Nephron progenitor cell (in vitro differentiated cells): ENCODE measurements at regions not wholly inside any gene's neighbourhood (a gene's known extent, or its start where the extent isn't known, plus 50 kb on each side); places are given as distances from the start of the nearest gene placed in this dataset.

Experiments used
- DNase-seq: peaks from one replicate; pipeline ENCODE4 v3.0.0; 2021
- H3K27ac Mint-ChIP-seq: 2 replicates; pipeline ENCODE4 v1.8.0; 2021; ENCODE audit warnings: mild to moderate bottlenecking, moderate library complexity, mixed read lengths
- H3K27me3 Mint-ChIP-seq: 2 replicates; pipeline ENCODE4 v1.8.0; 2021; ENCODE audit warnings: mild to moderate bottlenecking, low read depth, mixed read lengths; ENCODE audit not compliant: poor library complexity
- H3K36me3 Mint-ChIP-seq: 2 replicates; pipeline ENCODE4 v1.8.0; 2021; ENCODE audit warnings: low read depth, mixed read lengths
- H3K4me1 Mint-ChIP-seq: 2 replicates; pipeline ENCODE4 v1.8.0; 2021; ENCODE audit warnings: mixed read lengths
- H3K4me3 Mint-ChIP-seq: 2 replicates; pipeline ENCODE4 v1.8.0; 2021; ENCODE audit warnings: mild to moderate bottlenecking, moderate library complexity, mixed read lengths
- H3K9me3 Mint-ChIP-seq: 2 replicates; pipeline ENCODE4 v1.8.0; 2021; ENCODE audit warnings: mild to moderate bottlenecking, moderate library complexity, mixed read lengths
- CTCF ChIP-seq: fragments of 200-600 bp; sonication (generic); IDR thresholded peaks from 2 replicates; pipeline ENCODE4 v1.5.0; 2021; ENCODE audit warnings: antibody characterized with exemption

DNA sequence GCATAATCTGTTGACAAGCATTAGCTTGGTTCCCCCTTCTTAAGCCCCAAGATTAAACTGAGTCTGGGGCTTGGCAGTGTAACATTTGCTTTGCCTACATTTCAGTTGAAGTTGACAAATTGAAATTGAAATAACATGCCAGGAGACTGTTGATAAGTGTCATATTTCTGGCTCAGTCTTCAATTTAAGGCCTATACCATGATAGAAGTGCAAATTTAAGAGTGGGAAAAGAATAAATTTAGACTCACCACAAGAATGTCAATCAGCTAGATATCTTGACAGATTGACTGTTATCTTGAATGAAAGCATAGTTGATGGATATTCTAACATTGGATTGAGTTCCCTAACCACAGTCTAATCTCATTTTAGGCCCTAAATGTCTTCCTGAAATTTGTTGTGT, 117.6 kb downstream of the MAGEB17 start:
- Mint-ChIP-seq H3K27me3 (no peaks in the 10 kb centered on the region), H3K4me1 (no peaks in the 10 kb centered on the region), H3K4me3 (no peak overlapping the region), H3K9me3 (no peaks in the 10 kb centered on the region), H3K36me3 (no peaks in the 10 kb centered on the region), H3K27ac (no peak overlapping the region)
- TF ChIP-seq CTCF = no peak
- DNase-seq = no peak

- Mint-ChIP-seq H3K9me3 (no peaks in the 10 kb centered on the region), H3K27ac (no peak overlapping the region), H3K27me3 (no peaks in the 10 kb centered on the region), H3K36me3 (no peaks in the 10 kb centered on the region), H3K4me3 (no peak overlapping the region), H3K4me1 (no peaks in the 10 kb centered on the region)
- no peak for DNase-seq
- TF ChIP-seq CTCF = no peak
Measured at GRCh38 chrX:16290997-16291396, 123.7 kb downstream of the MAGEB17 start.

DNA sequence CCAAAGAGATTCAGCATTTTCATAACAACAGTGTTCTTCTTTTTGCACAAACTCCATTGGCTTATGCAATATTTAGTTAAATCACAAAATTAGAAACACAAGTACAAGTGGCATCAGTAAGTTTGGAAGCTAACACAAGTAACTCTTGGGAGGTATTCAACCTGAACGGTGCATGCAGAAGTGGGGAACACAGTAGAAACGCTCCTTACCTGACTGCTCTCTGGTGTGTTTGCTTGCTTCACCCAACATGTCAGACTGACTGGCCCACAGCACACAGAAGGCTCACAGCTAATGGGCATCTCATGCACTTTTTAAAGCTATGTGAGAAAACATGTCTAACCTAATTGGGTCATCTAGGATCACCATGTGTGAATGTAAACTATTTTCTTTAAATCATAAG, 133.6 kb downstream of the MAGEB17 start:
- no peak overlapping the region for H3K4me3 Mint-ChIP-seq
- no peaks in the 10 kb centered on the region for H3K4me1 Mint-ChIP-seq
- no peaks in the 10 kb centered on the region for H3K9me3 Mint-ChIP-seq
- H3K36me3 Mint-ChIP-seq = no peaks in the 10 kb centered on the region
- H3K27me3 Mint-ChIP-seq = peaks cover 3% of the 10 kb centered on the region
- H3K27ac Mint-ChIP-seq = no peak overlapping the region
- DNase-seq = no peak
- TF ChIP-seq CTCF = no peak

DNA sequence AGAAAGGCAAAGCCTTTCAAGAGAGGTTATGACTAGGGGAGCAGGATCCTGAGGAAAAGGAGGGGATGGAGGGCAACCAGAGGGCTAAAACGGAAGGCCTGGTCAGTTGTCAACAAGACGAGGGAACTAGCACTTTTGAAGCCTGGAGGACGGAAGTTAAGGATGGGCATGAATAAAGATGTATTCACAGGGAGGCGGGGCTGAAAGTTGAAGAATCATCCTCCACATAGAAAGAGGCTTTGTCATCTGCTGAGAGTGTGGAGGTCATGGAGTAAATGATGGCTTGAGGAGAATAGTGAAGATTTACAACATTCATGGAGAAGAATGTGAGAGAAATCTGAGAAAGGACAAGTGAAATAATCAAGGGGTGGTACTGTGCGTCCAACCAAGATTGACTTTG, 137.5 kb downstream of the MAGEB17 start:
- no peaks in the 10 kb centered on the region for H3K4me1 Mint-ChIP-seq

DNA sequence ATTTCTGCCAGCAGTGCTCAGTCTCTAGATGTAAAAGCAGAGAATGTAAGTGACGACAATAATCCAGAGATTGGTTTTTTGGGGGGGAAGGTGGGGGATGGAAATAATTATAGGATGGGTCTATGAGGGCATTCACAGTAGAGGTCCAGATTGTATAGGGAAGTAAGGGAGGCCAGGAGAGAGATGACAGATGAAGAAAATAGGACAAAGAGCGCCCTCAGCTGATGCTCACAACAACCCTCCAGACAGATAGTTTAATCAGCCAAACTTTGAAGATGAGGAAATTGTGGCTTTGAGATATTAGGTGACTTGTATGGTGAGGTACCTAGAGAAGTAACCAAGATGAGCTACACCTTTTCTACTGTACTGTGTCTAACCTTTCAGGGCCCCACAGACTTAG, 137.9 kb downstream of the MAGEB17 start:
- Mint-ChIP-seq H3K4me3 (no peak overlapping the region), H3K27ac (no peak overlapping the region), H3K4me1 (no peaks in the 10 kb centered on the region), H3K27me3 (peaks cover 1% of the 10 kb centered on the region), H3K36me3 (no peaks in the 10 kb centered on the region), H3K9me3 (no peaks in the 10 kb centered on the region)
- TF ChIP-seq CTCF = no peak
- DNase-seq = no peak

More for the DNA sequence above, 137.5 kb downstream of the MAGEB17 start:
- Mint-ChIP-seq H3K9me3 (no peaks in the 10 kb centered on the region), H3K36me3 (no peaks in the 10 kb centered on the region), H3K4me3 (no peak overlapping the region), H3K27me3 (peaks cover 3% of the 10 kb centered on the region), H3K27ac (no peak overlapping the region)
- DNase-seq = no peak
- TF ChIP-seq CTCF = no peak

DNA sequence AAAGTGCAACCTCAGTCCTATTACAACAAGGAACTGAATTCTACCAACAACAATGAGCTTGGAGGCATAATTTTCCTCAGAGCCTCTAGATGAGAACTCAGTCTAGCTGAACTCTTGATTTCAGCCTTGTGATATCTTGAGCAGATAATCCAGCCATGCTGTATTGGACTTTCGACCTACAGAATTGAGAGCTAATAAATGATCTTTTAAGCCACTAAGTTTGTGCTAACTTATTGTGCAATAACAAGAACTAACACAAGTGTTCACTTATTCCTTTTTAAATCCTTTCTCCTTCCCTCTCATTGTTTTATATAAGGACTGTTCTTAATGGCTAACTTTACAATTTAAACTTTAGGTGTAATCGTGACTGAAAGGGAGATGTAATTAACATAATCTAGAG, 140.7 kb downstream of the MAGEB17 start:
- Mint-ChIP-seq H3K27ac (no peak overlapping the region), H3K4me1 (no peaks in the 10 kb centered on the region), H3K4me3 (no peak overlapping the region), H3K9me3 (no peaks in the 10 kb centered on the region), H3K36me3 (no peaks in the 10 kb centered on the region), H3K27me3 (no peaks in the 10 kb centered on the region)
- DNase-seq = no peak
- no peak for TF ChIP-seq CTCF
